ENCODE measurements at regions not wholly inside any gene's neighbourhood (a gene's known extent, or its start where the extent isn't known, plus 50 kb on each side); places are given as distances from the start of the nearest gene placed in this dataset.

- Histone ChIP-seq H3K27ac (ENCODE audit: extremely low read length, insufficient read depth, low read length) (no peak overlapping the region), H3K4me2 (ENCODE audit: low read depth, low read length) (no peak overlapping the region), H3K9me3 (ENCODE audit: low read length) (no peaks in the 10 kb centered on the region), H3K4me1 (ENCODE audit: insufficient read depth, low read length) (no peaks in the 10 kb centered on the region), H3K4me3 (replicated peaks in 1 of 3; ENCODE audit: insufficient read depth in 1 of 3, low read depth in 2 of 3, low read length in 3 of 3) (no peak overlapping the region), H4K20me1 (ENCODE audit: insufficient read depth, low read length) (no peaks in the 10 kb centered on the region), H3K9ac (ENCODE audit: insufficient read depth, low read depth, low read length) (no peak overlapping the region), H3K79me2 (ENCODE audit: insufficient read depth, low read length) (no peaks in the 10 kb centered on the region), H3K27me3 (ENCODE audit: control insufficient read depth in 1 of 2, insufficient read depth in 2 of 2, low read length in 2 of 2) (no peaks in the 10 kb centered on the region), H2AFZ (ENCODE audit: low read length) (no peak overlapping the region), H3K36me3 (replicated peaks in 1 of 2; ENCODE audit: control insufficient read depth in 1 of 2, insufficient read depth in 2 of 2, low read length in 2 of 2) (no peaks in the 10 kb centered on the region)
- DNase-seq (ENCODE audit: low spot score) (no peak), ATAC-seq (no peak), FAIRE-seq (no peak)
- in situ Hi-C loops (cut with HindIII; ENCODE audit: extremely low pct_ligation_motif_present, low pct_unique_long_range_greater_than_20kb) (no loop called here), intact Hi-C loops (cut with micrococcal nuclease; ENCODE audit: unreplicated experiment) (no loop called here)
- ChIA-PET POLR2A (no interaction called here), CTCF (ENCODE audit: low intra/inter-chr PET ratio, low total read pairs) (no interaction called here)
- no TSS peak for BruUV-seq (replicated peaks)
- TF ChIP-seq ARNTL (CRISPR knock-in tag; IDR thresholded peaks at IDR 0.05) (no peak), HOXA3 (CRISPR knock-in tag; IDR thresholded peaks at IDR 0.05) (no peak), ZSCAN25 (CRISPR knock-in tag; IDR thresholded peaks at IDR 0.05) (no peak), TFAP4 (IDR thresholded peaks at IDR 0.05; ENCODE audit: borderline replicate concordance, low read depth) (no peak), PAWR (CRISPR knock-in tag; IDR thresholded peaks at IDR 0.05; ENCODE audit: borderline replicate concordance) (no peak), ZNF615 (CRISPR knock-in tag; IDR thresholded peaks at IDR 0.05; ENCODE audit: borderline replicate concordance) (no peak), ATF5 (CRISPR knock-in tag; IDR thresholded peaks at IDR 0.05; ENCODE audit: low read depth) (no peak), ADNP (CRISPR knock-in tag; IDR thresholded peaks at IDR 0.05) (no peak), NKX3-1 (CRISPR knock-in tag; IDR thresholded peaks at IDR 0.05) (no peak), CENPX (CRISPR knock-in tag; IDR thresholded peaks at IDR 0.05) (no peak), HHEX (CRISPR knock-in tag; IDR thresholded peaks at IDR 0.05) (no peak), THAP8 (CRISPR knock-in tag; IDR thresholded peaks at IDR 0.05; ENCODE audit: borderline replicate concordance) (no peak), BCL3 (CRISPR knock-in tag; IDR thresholded peaks at IDR 0.05) (no peak), ZNF3 (CRISPR knock-in tag; IDR thresholded peaks at IDR 0.05) (no peak), THRA (CRISPR knock-in tag; IDR thresholded peaks at IDR 0.05; ENCODE audit: borderline replicate concordance) (no peak)
- WGBS (ENCODE audit: low lambda C conversion rate): 50% methylated on average over 2 of the region's 2 CpGs
Observed at GRCh38 chrX:40494005-40494404, 86.8 kb upstream of the ATP6AP2 start.

Data from HepG2 (cell line).